Testis (tissue), 2 donors: ENCODE measurements at regions not wholly inside any gene's neighbourhood (a gene's known extent, or its start where the extent isn't known, plus 50 kb on each side); places are given as distances from the start of the nearest gene placed in this dataset.

Experiments used
- DNase-seq: peaks from one replicate; pipeline ENCODE4 v3.0.0-alpha.2; 2019
- H3K27ac ChIP-seq, 2 donors: fragments of 200-600 bp; sonication (generic); one replicate each; pipeline ENCODE4 v1.5.1; 2019
- H3K27me3 ChIP-seq: fragments of 200-600 bp; sonication (generic); one replicate; pipeline ENCODE4 v1.5.1; 2019
- H3K36me3 ChIP-seq: fragments of 200-600 bp; sonication (generic); one replicate; pipeline ENCODE4 v1.5.1; 2017; ENCODE audit warnings: low read depth; ENCODE audit errors: missing control alignments
- H3K4me1 ChIP-seq: fragments of 200-600 bp; sonication (generic); one replicate; pipeline ENCODE4 v1.5.1; 2019
- H3K4me3 ChIP-seq, 2 donors: fragments of 200-600 bp; sonication (generic); one replicate each; pipeline ENCODE4 v1.5.1; 2017 to 2019
- H3K9me3 ChIP-seq: fragments of 200-600 bp; sonication (generic); one replicate; pipeline ENCODE4 v1.5.1; 2017
- POLR2A ChIP-seq: fragments of 450-650 bp; IDR thresholded peaks from one replicate; pipeline ENCODE4 v1.6.1; 2017; ENCODE audit warnings: antibody characterized with exemption, mild to moderate bottlenecking, moderate library complexity
- WGBS, 2 donors: methylation state at CpG; one replicate each; pipeline ENCODE4 v1.1.5; 2018; 5-methylcytosine and 5-hydroxymethylcytosine counted together
- intact Hi-C: fragments of 100-400 bp; cut with DNase I; formaldehyde crosslinking; loops from one replicate; pipeline ENCODE4 v1.15.1; 2023; ENCODE audit warnings: low total_unique reads
- TF ChIP-seq, protein P1 (sequence below), 3 experiments: fragments of 450-650 bp in 2 of 3; fragments of 200-600 bp in 1 of 3; sonication (generic) in 1 of 3; IDR thresholded peaks; one replicate each; pipeline ENCODE4 v1.5.1; 2016 to 2019; ENCODE audit warnings: antibody characterized with exemption in 3 of 3, mild to moderate bottlenecking in 2 of 3, moderate library complexity in 1 of 3

DNA sequence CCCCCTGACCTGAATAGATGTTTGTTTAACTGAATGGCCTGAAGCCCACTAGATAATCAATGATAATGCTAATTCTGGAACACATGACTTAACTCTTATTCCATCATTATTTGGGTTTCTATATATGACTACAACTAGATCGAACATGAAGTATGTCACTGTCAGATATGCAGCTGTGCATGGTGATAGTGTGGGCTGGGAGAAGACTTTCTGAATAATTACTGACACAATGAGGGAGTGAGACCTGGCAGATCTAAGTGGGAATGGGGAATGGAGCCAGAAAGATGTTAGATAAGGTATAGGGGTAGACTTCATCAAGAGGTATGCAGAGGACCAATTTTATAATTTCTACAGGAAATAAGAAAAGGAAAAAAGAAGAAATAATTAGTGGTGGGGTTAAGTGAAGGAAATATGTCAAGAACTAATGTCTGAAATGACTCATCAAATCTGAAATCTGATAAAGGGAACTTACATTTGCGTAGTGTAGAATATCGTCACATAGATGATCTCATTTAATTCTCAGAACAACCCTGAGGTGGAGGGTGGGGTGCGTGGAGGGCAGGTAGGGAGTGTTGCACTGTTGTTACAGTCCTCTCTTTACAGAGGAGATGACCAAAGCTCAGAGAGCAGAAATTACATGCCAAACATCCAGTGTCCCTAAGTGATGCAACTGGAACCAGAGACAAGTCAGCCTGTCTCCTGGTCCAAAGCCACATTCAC lies 68.2 kb upstream of the EED start:
- Histone ChIP-seq H3K4me1 (peaks cover 6% of the 10 kb centered on the region), H3K36me3 (no peaks in the 10 kb centered on the region), H3K4me3 (no peak overlapping the region), H3K27me3 (no peaks in the 10 kb centered on the region), H3K27ac (no peak overlapping the region), H3K9me3 (no peaks in the 10 kb centered on the region)
- intact Hi-C loops, result no loop called here
- WGBS, 2 donors, result 81 to 88% methylated on average over 4 of the region's 4 CpGs
- no peak for DNase-seq
- TF ChIP-seq, protein P1, sequence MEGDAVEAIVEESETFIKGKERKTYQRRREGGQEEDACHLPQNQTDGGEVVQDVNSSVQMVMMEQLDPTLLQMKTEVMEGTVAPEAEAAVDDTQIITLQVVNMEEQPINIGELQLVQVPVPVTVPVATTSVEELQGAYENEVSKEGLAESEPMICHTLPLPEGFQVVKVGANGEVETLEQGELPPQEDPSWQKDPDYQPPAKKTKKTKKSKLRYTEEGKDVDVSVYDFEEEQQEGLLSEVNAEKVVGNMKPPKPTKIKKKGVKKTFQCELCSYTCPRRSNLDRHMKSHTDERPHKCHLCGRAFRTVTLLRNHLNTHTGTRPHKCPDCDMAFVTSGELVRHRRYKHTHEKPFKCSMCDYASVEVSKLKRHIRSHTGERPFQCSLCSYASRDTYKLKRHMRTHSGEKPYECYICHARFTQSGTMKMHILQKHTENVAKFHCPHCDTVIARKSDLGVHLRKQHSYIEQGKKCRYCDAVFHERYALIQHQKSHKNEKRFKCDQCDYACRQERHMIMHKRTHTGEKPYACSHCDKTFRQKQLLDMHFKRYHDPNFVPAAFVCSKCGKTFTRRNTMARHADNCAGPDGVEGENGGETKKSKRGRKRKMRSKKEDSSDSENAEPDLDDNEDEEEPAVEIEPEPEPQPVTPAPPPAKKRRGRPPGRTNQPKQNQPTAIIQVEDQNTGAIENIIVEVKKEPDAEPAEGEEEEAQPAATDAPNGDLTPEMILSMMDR (IDR thresholded peaks at IDR 0.05), result no peak
- TF ChIP-seq POLR2A, result no peak

DNA sequence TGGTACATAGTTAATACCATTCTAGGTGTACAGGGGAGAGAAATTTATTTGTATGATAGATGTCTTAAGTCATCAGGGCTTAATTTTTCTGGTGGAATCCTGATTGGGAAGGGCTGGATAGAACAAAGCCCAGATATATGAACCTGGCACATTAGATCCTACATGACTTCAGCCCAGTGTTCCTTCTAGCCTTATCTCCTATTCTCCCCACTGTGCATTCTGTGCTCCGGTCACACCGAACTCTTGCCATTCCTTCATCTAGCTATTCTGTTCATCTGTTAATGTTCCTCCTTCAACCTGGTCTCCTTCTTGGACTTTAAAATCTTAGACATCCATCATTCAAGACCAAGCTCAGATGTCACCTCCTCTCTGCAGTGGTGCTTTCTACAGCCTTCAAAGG lies 68.9 kb upstream of the EED start:
- 81 to 82% methylated on average over 2 of the region's 2 CpGs for WGBS, 2 donors
- no peak overlapping the region for H3K27ac ChIP-seq
- intact Hi-C loops, result no loop called here

DNA sequence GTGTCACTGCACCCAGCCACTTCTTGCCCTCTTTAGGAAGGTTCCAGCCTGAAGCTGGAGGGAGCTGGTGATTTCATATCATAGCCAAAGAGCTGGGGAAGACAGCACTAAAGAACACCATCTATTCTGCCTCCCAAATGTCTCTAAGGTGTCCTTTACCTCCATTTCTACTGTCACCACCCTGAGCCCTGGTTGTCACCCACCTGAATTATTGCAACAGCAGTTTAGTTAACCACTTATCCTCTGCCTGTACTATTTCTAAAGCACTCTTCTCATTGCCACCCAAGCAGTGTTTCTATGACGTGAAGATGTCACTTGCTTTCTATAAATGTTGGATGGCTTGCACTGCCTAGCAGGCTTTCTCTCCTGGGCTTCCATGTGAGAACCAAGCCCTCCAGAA lies 69.4 kb upstream of the EED start:
- TF ChIP-seq, protein P1 (IDR thresholded peaks at IDR 0.05), result no peak
- TF ChIP-seq POLR2A, result no peak
- Histone ChIP-seq H3K27me3 (no peaks in the 10 kb centered on the region), H3K9me3 (no peaks in the 10 kb centered on the region), H3K4me1 (peaks cover 6% of the 10 kb centered on the region), H3K27ac (no peak overlapping the region), H3K36me3 (no peaks in the 10 kb centered on the region), H3K4me3 (no peak overlapping the region)
- intact Hi-C loops, result no loop called here
- no peak for DNase-seq
- WGBS, 2 donors, result 94 to 100% methylated on average over 1 of the region's 1 CpG

More for the DNA sequence above, 68.9 kb upstream of the EED start:
- no peak for DNase-seq
- no peaks in the 10 kb centered on the region for H3K27me3 ChIP-seq
- H3K36me3 ChIP-seq, result no peaks in the 10 kb centered on the region
- TF ChIP-seq, protein P1 (IDR thresholded peaks at IDR 0.05), result no peak
- no peak for TF ChIP-seq POLR2A
- peaks cover 6% of the 10 kb centered on the region for H3K4me1 ChIP-seq
- H3K9me3 ChIP-seq, result no peaks in the 10 kb centered on the region
- H3K4me3 ChIP-seq, result no peak overlapping the region

DNA sequence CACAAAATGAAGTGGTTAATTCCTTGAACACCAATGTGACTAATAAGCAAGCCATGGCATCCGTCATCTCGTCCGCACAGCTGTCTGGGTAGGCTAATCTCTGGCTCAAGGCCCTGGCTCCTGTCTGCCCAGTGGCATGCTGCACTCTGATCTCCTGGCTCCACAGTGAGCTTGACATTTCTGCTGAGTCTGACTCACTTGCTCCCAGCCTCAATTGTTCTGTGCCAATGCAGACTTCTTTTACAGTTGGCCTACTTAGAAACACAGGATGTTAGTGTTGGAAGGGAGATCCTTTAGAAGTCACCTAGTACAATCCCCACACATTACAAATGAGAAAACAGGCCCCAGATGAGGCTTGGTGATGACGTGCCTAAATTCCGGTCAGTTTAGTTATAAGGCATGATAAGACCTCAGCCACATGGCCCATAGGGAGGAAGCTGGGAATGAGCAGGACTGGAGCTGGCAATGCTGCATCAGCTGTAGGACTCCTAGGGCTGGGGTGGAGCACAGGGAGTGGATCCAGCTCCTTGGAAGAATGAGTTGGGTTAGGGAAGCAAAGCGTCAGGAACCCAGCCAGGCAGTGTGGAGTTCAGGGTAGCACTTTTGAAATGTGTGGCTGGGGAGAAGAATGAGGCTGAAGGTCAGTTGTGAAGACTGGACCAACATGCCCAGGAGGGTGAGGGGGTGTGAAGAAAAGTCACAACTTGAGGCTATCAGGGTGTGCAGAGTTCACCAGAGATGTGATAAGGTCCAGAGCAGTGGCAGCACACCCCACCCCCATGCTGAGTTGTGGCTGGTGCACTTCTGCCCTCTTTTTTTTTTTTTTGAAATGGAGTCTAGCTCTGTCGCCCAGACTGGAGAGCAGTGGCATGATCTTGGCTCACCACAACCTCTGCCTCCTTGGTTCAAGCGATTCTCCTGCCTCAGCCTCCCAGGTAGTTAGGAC lies 70.2 kb upstream of the EED start:
- Histone ChIP-seq H3K27me3 (no peaks in the 10 kb centered on the region), H3K4me1 (peaks cover 6% of the 10 kb centered on the region), H3K27ac (peak overlapping the region in 1 of 2 donors; percentile 36), H3K9me3 (no peaks in the 10 kb centered on the region), H3K36me3 (no peaks in the 10 kb centered on the region), H3K4me3 (no peak overlapping the region)
- WGBS, 2 donors, result 43 to 66% methylated on average over 8 of the region's 8 CpGs
- DNase-seq, result peak; percentile 51
- TF ChIP-seq, protein P1 (IDR thresholded peaks at IDR 0.05), result no peak
- TF ChIP-seq POLR2A, result no peak
- intact Hi-C loops, result no loop called here
